ENCODE measurements at regions not wholly inside any gene's neighbourhood (a gene's known extent, or its start where the extent isn't known, plus 50 kb on each side); places are given as distances from the start of the nearest gene placed in this dataset.
"Not testable (repeated sequence)": the region's sequence is repeated elsewhere in the genome, so short reads cannot be mapped to it uniquely, and the experiment has no call there.

DNA sequence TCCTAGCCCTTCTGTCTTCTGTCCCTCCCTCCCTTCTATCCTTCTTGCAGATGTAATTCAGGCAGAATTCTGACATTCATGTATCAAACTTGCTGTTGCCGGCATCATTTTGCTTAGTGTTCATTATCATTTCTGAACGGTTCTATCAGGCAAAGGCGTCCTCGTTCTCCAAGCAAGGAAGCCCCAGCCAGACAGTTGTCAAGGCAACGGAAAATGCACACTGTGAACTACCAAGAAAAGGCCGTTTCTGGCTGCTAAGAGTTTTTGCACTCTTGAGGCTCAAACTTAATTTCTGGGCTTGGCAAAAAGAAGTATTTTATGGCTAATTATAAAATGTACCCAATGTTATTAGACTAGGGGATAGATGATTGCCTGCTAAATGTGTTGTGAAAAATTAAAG lies 164.7 kb upstream of the KCNJ15 start:
- ChIA-PET POLR2A (no interaction called here), CTCF (no interaction called here)

DNA sequence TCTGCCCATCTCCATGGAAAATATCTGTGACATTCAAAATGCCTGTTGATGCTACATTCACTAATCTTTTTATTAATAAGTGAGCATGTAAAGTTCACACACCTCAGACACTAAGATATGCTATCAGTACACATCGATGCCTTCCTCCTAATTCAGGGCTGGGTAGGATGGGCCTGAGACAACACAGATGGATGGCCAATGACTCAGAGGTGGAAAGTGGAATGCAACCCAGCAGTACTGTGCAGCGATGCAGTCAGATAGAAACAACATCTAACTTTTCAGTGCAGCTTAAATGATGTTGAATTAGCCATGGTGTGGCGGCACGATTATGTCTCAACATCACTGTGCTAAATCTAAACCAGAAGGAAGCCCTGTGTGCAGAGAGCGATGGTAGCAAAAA lies 161.6 kb upstream of the KCNJ15 start:
- ChIA-PET CTCF (no interaction called here), POLR2A (no interaction called here)

DNA sequence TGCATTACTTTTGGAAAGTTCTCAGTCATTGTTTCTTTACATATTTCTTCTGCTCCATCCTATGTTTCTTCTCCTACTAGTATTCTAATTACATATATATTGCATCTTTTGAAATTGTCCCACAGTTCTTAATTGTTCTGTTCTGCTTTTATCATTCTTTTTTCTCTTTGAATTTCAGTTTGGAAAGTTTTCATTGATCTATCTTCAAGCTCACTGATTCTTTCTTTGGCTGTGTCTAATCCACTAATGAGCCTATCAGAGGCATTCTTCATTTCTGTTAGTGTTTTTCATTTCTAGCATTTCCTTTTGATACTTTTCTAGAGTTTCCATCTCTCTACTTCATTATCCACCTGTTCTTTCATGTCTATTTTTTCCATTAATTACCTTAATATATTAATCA lies 159.0 kb upstream of the KCNJ15 start:
- ChIA-PET CTCF (no interaction called here), POLR2A (no interaction called here)

DNA sequence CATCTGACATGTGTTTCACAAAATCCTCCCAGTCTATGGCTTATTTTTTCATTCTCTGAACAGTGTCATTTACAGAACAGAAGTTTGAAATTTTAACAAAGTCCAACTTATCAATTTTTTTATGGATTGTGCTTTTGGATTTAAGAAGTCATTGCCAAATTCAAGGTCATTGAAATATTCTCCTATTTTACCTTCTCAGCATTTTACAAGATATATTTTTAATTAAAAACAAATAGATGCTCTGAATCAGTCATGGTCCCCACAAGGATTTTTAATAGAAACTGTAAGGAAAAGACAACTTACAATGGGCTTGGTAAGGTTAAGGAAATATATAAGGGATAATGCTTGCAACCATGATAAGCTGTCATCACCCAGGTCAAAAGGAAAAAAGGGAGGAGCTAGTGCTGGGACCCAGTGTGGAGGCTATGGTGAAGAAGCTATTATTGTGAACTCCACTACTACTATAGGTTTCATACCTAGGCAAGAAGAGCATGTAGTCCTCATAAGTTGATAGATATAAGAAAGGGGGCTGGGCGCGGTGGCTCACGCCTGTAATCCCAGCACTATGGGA lies 144.5 kb upstream of the KCNJ15 start:
- POLR2A ChIA-PET, result no interaction called here
- CTCF ChIA-PET, result no interaction called here

DNA sequence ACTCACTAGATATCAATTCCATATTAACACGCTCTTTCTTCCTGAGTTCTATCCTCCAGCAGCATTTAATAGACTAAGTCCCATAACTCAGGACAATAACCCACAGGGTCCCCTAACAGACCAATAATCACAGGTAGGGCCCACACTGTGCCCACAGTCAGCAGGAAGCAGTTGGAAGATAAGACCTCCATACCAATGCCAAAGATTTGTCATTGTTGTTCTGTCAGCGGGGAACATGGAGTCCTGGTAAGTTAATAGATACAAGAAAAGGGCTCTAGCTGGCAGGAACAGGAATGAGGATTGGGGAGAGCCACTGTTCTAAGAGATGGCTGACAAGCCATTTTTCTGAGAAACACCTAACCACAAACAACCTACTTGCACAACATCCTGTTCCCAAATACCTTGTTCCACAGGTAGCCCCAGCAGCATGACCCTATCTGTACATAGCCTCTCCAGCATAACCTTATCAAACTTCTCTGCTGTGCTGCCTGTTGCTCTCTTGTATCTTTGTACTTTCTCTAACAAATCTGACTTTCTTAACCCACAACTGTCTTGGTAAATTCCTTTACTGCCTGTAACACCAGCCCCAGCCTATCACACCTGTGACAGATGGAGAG lies 142.0 kb upstream of the KCNJ15 start:
- ChIA-PET POLR2A (no interaction called here), CTCF (no interaction called here)

DNA sequence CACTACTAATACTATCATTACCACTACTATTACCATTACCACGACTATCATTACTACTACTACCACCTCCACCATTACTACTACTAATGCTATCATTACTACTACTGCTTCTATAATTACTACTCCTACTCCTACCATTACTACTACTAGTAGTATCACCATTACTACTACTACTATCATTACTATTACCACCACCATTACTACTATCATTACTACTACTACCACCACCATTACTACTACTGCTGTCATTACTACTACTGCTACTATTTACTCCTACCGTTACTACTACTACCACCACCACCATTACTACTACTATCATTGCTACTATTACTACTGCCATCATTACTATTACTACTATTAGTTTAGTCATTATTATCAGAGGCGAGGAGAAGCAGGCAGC lies 140.9 kb upstream of the KCNJ15 start:
- ChIA-PET CTCF (no interaction called here), POLR2A (no interaction called here)

DNA sequence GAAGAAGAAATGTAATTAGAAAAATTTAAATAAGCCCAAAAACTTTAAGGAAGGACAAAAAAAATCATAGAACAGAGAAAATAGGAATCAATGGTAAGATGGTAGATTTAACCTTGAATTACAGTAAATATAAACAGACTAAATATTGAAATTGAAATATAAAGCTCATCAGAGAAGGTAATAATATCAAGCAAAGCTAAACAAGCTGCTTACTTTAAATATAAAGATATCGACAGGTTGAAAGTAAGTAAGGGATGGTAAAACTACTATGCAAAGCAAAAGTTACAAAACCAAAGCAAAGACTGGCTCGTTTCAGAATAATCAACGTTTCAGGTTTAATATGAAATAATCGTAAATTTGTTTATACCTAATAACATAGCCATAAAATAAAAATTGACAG lies 137.0 kb upstream of the KCNJ15 start:
- ChIA-PET CTCF (no interaction called here), POLR2A (no interaction called here)

DNA sequence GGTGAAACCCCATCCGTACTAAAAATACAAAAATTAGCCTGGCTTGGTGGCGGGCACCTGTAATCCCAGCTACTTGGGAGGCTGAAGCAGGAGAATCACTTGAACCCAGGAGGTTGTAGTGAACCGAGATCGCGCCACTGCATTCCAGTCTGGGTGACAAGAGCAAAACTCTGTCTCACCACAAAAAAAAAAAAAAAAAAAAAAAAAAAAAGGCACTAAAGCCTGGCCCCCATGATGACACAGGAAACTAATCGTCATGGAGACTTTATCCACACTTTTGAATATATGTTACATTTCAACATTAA lies 136.2 kb upstream of the KCNJ15 start:
- POLR2A ChIA-PET, CTCF ChIA-PET: not testable (repeated sequence)

DNA sequence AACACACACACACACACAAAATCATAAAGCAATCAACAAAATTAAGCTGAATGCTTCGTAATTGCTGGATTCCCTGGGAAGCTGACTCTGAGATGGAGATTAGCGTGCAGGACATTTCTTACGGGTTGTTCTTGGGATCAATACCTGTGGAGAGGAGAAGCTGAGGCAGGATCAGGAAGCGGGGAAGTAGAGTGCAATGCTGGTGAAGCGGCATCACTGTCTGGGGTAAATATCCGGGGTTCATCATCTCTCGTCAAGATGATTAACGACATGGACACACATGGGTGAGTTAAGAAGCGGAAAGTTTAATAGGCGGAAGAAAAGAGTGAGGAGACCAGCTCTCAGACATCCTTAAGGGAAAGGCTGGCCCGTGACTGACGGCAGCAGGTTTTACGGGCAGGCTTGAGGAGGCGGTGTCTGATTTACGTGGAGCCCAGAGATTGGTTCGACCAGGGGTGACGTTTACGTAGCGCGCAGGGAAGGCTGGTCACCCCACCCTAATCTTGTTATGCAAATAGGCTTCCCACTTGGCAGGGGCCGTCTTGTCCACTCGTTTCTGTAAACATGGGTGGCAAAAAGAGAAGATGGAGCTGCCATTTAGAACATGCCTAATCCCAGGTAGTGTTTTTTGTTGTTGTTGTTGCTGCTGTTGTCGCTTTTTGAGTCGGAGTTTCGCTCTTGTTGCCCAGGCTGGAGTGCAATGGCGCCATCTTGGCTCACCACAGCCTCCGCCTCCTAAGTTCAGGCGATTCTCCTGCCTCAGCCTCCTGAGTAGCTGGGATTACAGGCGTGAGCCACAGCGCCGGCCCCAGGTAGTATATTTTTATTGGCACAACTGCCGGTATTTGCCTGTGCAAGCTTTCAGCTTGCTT lies 135.6 kb upstream of the KCNJ15 start:
- ChIA-PET CTCF (no interaction called here), POLR2A (no interaction called here)

DNA sequence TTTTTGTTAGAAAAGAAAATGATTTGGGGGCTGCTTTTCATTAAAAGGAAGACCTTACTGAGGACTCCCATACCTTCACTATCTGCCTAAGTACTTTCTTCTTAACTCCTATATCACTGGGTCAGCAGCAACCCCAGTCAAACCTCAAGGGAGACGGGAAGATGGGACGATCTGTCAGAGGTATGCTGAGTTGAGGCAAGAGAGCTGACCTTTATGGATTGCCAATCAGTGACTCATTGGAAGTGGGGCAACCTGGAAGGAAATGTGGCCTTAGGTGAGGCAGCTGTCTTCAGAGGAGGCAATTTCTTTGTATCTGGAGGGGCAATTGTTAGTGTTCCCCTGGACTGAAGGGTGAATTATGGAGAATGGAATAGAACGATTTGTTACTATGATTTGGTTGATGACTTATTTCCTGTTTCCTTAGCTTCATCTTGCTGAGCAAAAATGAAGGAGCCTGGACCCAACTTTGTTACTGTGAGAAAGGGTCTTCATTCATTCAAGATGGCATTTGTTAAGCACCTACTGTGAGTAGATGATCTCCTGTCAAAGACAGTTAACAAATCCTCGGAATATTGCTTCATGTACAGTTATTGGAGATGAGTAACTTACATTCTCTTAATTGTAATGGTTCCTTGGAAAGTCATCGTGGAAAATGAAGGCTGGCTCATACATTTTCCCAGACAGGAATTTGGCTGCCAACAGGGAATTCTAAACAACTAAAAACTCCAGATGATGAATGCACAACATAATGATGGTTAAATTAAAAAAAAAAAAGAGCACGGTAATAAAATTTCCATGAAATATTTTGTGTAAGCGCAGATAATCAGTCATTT lies 134.7 kb upstream of the KCNJ15 start:
- ChIA-PET CTCF (no interaction called here), POLR2A (no interaction called here)

DNA sequence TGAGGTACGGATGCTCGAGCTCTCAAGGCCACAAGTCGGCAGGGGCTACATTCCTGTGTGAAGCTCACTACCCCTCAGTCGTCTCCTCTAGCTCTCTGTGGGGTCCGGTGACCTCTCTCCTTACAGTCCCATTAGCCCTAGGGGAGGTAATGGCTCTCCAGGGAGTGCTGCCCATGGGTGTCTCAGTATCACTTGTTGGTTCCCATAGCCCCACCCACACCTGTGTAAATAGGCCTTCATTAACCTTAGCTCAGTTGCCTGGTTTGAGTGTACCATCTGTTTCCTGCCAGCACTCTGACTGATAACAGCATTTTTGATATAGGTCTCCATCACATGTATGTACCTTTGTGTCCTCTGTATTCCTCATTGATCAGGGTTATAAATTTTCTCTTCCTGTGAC lies 133.2 kb upstream of the KCNJ15 start:
- ChIA-PET POLR2A (no interaction called here), CTCF (interaction anchor here (0.5 kb wide), 1 partner anchor 244 kb away, joined by 3 read pairs; no protein-coding TSS in a partner anchor)

DNA sequence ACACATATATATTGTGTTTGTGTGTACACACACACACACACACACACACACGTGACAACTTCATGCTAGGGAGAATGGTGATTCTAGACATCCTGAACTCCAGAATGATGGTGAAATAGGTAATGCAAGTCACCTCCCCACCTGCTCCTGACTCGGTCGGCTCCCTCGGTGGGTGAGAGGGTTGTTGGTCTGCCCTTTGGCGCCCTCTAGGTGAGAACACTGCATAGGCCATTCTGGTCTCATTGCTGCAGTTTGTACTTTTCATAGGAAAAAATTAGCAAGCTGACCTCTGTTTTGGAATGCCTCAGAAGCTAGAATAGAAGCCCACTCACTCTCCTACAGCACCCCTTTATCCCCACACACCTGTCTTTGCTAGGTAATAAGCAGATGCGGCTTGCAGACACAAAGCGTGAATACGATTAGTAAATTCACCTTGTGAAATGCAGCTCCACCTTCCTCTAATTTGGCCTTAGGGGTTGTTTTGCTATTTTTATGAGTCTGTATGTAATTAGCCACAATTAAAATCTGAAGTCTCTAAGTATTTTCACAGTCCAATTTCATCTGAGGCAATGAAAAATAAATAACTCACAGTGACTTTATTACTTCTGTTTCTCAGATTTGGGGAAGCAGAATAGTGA lies 130.0 kb upstream of the KCNJ15 start:
- ChIA-PET CTCF (interaction anchor here (0.7 to 1.5 kb wide), 2 partner anchors 204 to 415 kb away, joined by 3 to 7 read pairs; no protein-coding TSS in a partner anchor), POLR2A (interaction anchor here (0.6 kb wide), 1 partner anchor 92 kb away, joined by 3 read pairs; no protein-coding TSS in a partner anchor)

DNA sequence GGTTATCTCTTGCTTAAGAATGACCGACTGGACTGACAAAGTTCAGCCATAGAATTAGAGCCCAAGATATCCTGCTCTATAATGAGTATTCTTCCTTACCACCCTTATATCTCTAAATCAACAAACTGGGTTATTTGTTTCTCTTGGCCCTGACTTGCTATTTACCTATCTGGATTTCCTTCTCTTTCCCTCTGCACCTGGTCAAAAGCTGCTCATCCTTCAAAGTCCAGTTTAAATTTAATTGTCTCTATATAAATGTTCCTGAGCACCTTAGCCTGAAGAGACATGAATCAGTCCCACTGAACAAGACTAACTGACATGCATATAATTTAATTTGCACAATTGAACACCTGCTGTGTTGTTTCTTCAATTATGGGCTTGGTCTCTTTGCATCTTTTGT lies 127.1 kb upstream of the KCNJ15 start:
- POLR2A ChIA-PET, result no interaction called here
- CTCF ChIA-PET, result no interaction called here

DNA sequence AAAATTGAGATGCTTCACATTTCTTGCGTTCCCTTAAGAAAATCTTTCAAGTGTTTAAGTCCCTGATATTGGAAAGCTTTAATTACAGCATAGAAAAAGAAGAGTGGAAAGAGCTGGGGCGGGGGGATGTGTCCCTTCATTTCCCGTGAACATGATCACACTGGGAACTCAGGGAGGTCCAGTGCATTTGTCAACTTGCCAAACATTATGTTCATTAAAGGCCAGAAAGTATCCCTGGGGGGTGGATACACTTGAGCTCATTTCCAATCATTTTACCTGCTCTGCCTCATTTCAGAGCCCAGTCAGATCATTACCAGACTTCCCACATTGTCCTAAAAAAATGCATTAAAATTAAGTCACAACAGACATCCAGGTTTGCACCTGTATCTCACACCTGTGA lies 123.6 kb upstream of the KCNJ15 start:
- POLR2A ChIA-PET, result no interaction called here
- CTCF ChIA-PET, result no interaction called here

DNA sequence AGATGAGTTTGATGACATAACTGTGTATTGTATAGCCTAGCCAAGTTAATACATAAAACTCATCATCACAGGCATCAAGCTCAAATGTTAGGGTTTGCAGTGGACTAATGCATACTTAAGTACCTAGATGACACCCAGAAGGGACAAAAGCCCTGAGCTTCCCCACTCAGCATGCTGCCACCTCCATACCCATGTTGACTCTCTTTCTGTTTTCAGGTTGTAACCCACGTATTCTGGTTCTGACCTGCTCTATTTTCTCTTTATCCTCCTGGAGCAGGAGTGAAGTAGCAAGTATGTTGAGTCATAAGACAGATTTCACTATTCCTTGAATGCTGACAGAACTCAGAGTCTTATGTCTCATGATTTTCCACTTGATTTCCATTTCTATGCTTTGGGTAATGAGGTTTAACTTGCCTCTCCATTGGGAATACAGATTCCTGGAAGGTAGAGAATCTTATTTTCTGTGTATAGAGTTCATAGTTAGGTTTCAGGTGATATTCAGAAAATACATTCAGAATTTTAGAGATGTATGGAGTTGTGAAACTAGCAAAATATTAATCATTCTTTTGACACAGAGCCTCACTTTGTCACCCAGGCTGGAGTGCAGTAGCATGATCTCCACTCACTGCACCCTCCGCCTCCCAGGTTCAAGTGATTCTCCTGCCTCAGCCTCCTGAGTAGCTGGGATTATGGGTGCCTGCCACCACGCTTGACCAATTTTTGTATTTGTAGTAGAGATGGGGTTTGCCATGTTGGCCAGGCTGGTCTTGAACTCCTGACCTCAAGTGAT lies 122.5 kb upstream of the KCNJ15 start:
- CTCF ChIA-PET, result no interaction called here
- POLR2A ChIA-PET, result no interaction called here

DNA sequence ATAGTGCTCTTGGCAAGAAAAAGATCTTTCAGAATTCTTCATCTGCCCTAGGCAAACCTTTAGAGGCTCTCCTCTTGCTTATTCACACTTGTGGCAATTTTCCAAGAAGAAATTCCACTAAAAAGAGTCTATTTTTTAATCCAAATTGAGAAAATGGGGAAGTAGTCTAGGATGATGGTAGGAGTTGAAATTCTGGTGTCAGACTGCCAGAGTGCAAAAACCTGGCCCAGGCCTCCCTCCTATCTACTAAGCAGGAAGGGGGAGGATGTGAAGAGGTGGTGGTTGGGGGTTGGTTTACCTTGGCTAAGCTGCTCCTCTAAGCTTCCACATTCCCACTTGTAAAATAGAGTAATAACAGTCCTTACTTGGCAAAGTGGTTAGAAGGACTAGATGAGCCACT lies 120.6 kb upstream of the KCNJ15 start:
- CTCF ChIA-PET, result no interaction called here
- POLR2A ChIA-PET, result no interaction called here

DNA sequence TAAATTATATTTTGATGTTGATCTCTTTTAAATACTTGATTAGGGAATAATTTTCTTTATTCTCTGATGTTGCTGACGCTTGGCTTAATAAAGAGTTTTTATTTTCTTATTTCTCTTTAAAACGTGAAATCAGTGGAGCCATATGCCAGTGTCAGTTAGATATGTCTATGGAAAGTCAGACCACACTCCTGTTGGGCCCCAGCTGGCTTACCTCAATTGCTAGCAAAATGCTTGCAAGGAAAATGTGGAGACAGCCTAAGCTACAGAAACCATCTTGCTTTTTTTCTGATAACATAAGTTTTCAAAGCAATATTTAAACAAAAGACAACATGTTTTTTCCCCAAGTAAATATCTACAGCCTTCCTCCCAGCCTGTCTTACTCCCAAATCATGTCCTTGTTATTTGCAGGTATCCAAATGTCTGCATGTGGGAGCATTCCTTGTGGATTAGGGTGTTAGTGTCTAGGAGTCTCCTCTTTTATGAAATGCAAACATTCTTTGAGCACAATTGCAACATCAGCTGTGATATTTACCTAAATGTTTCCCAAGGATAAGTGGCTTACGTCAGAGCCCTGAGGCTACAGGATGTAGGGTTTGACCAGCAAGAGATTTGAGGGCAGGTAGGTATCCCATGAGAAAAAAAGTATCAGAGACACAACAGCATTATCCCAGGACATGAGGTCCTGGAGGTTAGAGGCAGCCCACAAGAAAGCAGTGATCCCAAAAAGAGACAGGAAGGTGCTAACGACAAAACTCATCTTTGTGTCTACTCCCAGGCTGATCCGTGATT lies 117.2 kb upstream of the KCNJ15 start:
- CTCF ChIA-PET, result no interaction called here
- POLR2A ChIA-PET, result no interaction called here

DNA sequence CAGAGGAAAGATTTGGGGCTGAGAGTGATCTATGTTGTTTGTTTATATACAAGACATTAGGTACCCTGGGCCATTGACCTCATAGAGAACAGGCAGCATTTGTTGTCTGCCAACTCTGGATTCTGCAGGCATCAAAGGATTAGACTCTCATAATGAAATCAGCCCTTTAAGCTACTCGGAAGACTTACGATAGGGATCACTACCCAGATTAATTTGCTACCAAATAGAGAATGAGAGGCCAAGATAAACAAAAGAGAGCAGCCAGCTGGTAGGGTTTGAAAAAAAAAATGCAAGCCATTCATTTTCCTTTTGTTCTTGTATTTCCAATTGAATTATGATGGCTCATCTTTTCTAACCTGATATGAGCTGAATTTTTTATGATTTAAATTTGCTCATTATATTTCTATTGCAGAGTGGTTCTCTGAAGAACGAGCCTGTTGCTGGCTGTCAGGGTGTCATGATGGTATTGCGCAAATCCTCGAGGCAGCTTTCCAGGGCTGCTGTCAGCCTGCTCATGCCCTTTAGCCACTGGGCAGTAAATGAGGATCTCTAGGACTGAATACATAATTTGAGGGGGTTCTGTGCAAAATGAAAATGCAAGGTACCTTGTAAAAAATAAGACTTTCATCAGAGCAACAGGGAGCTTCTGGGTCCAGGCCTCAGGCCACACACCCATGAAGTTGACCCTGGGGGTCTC lies 116.4 kb upstream of the KCNJ15 start:
- CTCF ChIA-PET, result no interaction called here
- POLR2A ChIA-PET, result no interaction called here

Data from activated CD8-positive, alpha-beta memory T cell treated with anti-CD3 and anti-CD28 coated beads for 36 hours (primary cell).